ENCODE measurements at regions not wholly inside any gene's neighbourhood (a gene's known extent, or its start where the extent isn't known, plus 50 kb on each side); places are given as distances from the start of the nearest gene placed in this dataset.

DNA sequence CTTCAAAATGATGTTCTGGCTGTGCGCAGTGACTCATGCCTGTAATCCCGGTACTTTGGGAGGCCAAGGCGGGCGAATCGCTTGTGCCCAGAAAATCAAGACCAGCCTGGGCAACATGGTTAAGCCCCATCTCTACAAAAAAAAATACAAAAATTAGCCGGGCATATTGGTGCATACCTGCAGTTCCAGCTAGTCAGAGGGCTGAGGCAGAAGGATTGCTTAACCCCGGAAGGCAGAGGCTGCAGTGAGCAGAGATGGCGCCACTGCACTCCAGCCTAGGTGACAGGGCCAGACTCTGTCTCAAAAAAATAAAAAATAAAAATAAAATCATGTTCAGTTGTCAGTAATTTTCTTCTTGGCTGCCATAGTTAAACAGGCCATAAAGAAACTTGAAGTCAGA is 245.9 kb upstream of the USP15 start:
- H3K4me3 Mint-ChIP-seq = no peak overlapping the region
- H3K27ac Mint-ChIP-seq = no peak overlapping the region
- H3K27me3 Mint-ChIP-seq (ENCODE audit: low read depth) = peaks cover 4% of the 10 kb centered on the region
- no peaks in the 10 kb centered on the region for H3K4me1 Mint-ChIP-seq
- no peak for TF ChIP-seq CTCF (IDR thresholded peaks at IDR 0.05; ENCODE audit: unreplicated experiment)
- no peaks in the 10 kb centered on the region for H3K36me3 Mint-ChIP-seq
- no peak for DNase-seq (ENCODE audit: low spot score in 2 of 2, unreplicated experiment in 2 of 2)
- no peaks in the 10 kb centered on the region for H3K9me3 Mint-ChIP-seq

GRCh38 chr12:62016021-62016420 is 244.2 kb upstream of the USP15 start:
- no peak for TF ChIP-seq CTCF (IDR thresholded peaks at IDR 0.05; ENCODE audit: unreplicated experiment)
- Mint-ChIP-seq H3K9me3 (no peaks in the 10 kb centered on the region), H3K4me1 (no peaks in the 10 kb centered on the region), H3K36me3 (no peaks in the 10 kb centered on the region), H3K27me3 (ENCODE audit: low read depth) (peaks cover 4% of the 10 kb centered on the region), H3K4me3 (no peak overlapping the region), H3K27ac (no peak overlapping the region)
- DNase-seq (ENCODE audit: low spot score in 2 of 2, unreplicated experiment in 2 of 2) = no peak

DNA sequence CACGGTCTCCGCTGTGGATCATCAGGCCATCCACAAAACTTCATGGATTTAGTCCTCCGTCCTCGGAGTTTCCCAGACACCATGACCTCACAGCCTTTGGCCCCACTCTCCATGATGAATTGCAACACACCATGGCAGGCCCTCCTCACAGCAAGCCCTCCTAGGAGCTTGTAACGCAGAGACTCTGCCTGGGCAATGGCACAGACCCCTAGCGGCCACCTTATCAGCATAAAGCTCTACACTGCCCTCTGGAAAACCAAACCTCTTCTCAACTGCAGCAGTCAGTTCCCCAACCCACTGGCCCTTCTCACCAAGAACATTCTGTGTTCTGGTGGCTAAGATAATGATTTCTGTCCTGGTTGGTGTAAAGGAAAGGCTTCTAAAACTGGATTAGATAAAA is 238.4 kb upstream of the USP15 start:
- no peak for TF ChIP-seq CTCF (IDR thresholded peaks at IDR 0.05; ENCODE audit: unreplicated experiment)
- DNase-seq (ENCODE audit: low spot score in 2 of 2, unreplicated experiment in 2 of 2) = no peak
- Mint-ChIP-seq H3K9me3 (peaks cover 7% of the 10 kb centered on the region), H3K4me3 (no peak overlapping the region), H3K36me3 (no peaks in the 10 kb centered on the region), H3K27me3 (ENCODE audit: low read depth) (peaks cover 5% of the 10 kb centered on the region), H3K27ac (no peak overlapping the region), H3K4me1 (no peaks in the 10 kb centered on the region)

GRCh38 chr12:62028536-62028935 is 231.7 kb upstream of the USP15 start:
- peaks cover 11% of the 10 kb centered on the region for H3K27me3 Mint-ChIP-seq (ENCODE audit: low read depth)
- DNase-seq (ENCODE audit: low spot score in 2 of 2, unreplicated experiment in 2 of 2) = no peak
- peaks cover 7% of the 10 kb centered on the region for H3K9me3 Mint-ChIP-seq
- no peak overlapping the region for H3K4me3 Mint-ChIP-seq
- H3K4me1 Mint-ChIP-seq = no peaks in the 10 kb centered on the region
- no peaks in the 10 kb centered on the region for H3K36me3 Mint-ChIP-seq
- no peak for TF ChIP-seq CTCF (IDR thresholded peaks at IDR 0.05; ENCODE audit: unreplicated experiment)
- H3K27ac Mint-ChIP-seq = no peak overlapping the region

- Mint-ChIP-seq H3K27ac (no peak overlapping the region), H3K9me3 (no peaks in the 10 kb centered on the region), H3K4me3 (no peak overlapping the region), H3K27me3 (ENCODE audit: low read depth) (peaks cover 19% of the 10 kb centered on the region), H3K36me3 (no peaks in the 10 kb centered on the region), H3K4me1 (no peaks in the 10 kb centered on the region)
- TF ChIP-seq CTCF (IDR thresholded peaks at IDR 0.05; ENCODE audit: unreplicated experiment) = no peak
- DNase-seq (ENCODE audit: low spot score in 2 of 2, unreplicated experiment in 2 of 2) = no peak
Observed at GRCh38 chr12:62032870-62033269, 227.3 kb upstream of the USP15 start.

DNA sequence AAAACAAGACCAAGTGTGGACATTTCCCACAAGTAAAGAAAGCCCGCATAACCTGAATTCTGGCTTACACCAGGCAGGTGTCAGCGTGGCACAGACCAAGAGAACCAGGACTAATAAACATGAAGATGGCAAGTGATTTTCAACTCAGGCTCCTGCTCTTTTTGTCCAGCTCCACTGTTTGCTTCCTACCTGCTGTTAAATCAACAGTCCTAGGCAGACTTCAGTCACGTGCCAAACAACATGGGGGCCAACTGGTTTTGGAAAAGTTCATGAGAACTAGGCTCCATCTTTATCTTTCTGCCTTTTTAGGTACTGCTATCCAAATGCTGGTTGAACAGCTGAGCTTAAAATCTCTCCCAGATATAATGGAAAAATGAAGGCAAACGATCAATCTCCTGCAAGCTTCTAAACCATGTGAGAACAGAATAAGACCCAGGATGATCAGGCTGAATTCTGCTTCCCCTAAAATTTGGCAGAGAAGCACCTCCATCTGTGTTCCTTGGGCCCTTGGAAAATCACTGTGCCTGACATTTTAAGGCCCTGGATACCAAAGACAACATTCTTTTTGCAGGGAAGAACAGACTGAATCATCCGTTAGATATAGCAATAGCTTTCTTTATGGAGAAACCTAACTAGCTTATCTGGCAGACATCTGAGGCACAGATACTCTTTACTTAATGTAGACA is 215.6 kb upstream of the USP15 start:
- Mint-ChIP-seq H3K27me3 (ENCODE audit: low read depth) (peaks cover 8% of the 10 kb centered on the region), H3K9me3 (peaks cover 7% of the 10 kb centered on the region), H3K36me3 (no peaks in the 10 kb centered on the region), H3K4me1 (peaks cover 7% of the 10 kb centered on the region), H3K4me3 (no peak overlapping the region), H3K27ac (no peak overlapping the region)
- DNase-seq (ENCODE audit: low spot score in 2 of 2, unreplicated experiment in 2 of 2) = no peak
- TF ChIP-seq CTCF (IDR thresholded peaks at IDR 0.05; ENCODE audit: unreplicated experiment) = no peak
